Type B pancreatic cell (in vitro differentiated cells): ENCODE measurements at regions not wholly inside any gene's neighbourhood (a gene's known extent, or its start where the extent isn't known, plus 50 kb on each side); places are given as distances from the start of the nearest gene placed in this dataset.

Experiments
- DNase-seq: peaks from one replicate; pipeline ENCODE4 v3.0.0; 2021; ENCODE audit warnings: mixed read lengths; ENCODE audit not compliant: unreplicated experiment; ENCODE audit errors: extremely low spot score
- H3K27ac Mint-ChIP-seq: 2 replicates; pipeline ENCODE4 v1.8.0; 2021; ENCODE audit warnings: mild to moderate bottlenecking, mixed read lengths
- H3K27me3 Mint-ChIP-seq: 2 replicates; pipeline ENCODE4 v1.8.0; 2021; ENCODE audit warnings: mixed read lengths
- H3K36me3 Mint-ChIP-seq: 2 replicates; pipeline ENCODE4 v1.8.0; 2021; ENCODE audit warnings: mixed read lengths
- H3K4me1 Mint-ChIP-seq: one replicate; pipeline ENCODE4 v1.8.0; 2021; ENCODE audit warnings: mixed read lengths; ENCODE audit not compliant: unreplicated experiment
- H3K4me3 Mint-ChIP-seq: 2 replicates; pipeline ENCODE4 v1.8.0; 2021; ENCODE audit warnings: mild to moderate bottlenecking, mixed read lengths
- H3K9me3 Mint-ChIP-seq: 2 replicates; pipeline ENCODE4 v1.8.0; 2021; ENCODE audit warnings: mixed read lengths
- CTCF ChIP-seq: fragments of 200-600 bp; sonication (generic); conservative IDR thresholded peaks from 2 replicates; pipeline ENCODE4 v1.5.0; 2021; ENCODE audit warnings: antibody characterized with exemption, mild to moderate bottlenecking

- Mint-ChIP-seq H3K9me3 (no peaks in the 10 kb centered on the region), H3K27ac (no peak overlapping the region), H3K4me3 (no peak overlapping the region), H3K36me3 (no peaks in the 10 kb centered on the region), H3K27me3 (no peaks in the 10 kb centered on the region), H3K4me1 (no peaks in the 10 kb centered on the region)
- TF ChIP-seq CTCF, result no peak
- DNase-seq, result no peak
Observed at GRCh38 chr1:70818401-70818800, 229.2 kb downstream of the PTGER3 start.

- no peak for TF ChIP-seq CTCF
- Mint-ChIP-seq H3K4me3 (no peak overlapping the region), H3K9me3 (no peaks in the 10 kb centered on the region), H3K27me3 (no peaks in the 10 kb centered on the region), H3K27ac (no peak overlapping the region), H3K4me1 (no peaks in the 10 kb centered on the region), H3K36me3 (no peaks in the 10 kb centered on the region)
- no peak for DNase-seq
Observed at GRCh38 chr1:70819231-70819630, 228.4 kb downstream of the PTGER3 start.

GRCh38 chr1:70819785-70820184, 227.8 kb downstream of the PTGER3 start:
- no peak for TF ChIP-seq CTCF
- H3K27ac Mint-ChIP-seq, result no peak overlapping the region
- no peaks in the 10 kb centered on the region for H3K9me3 Mint-ChIP-seq
- H3K27me3 Mint-ChIP-seq, result no peaks in the 10 kb centered on the region
- no peak for DNase-seq
- no peaks in the 10 kb centered on the region for H3K4me1 Mint-ChIP-seq
- H3K36me3 Mint-ChIP-seq, result no peaks in the 10 kb centered on the region
- H3K4me3 Mint-ChIP-seq, result no peak overlapping the region

- H3K4me3 Mint-ChIP-seq, result no peak overlapping the region
- H3K4me1 Mint-ChIP-seq, result no peaks in the 10 kb centered on the region
- DNase-seq, result no peak
- H3K27me3 Mint-ChIP-seq, result no peaks in the 10 kb centered on the region
- H3K9me3 Mint-ChIP-seq, result no peaks in the 10 kb centered on the region
- no peak for TF ChIP-seq CTCF
- H3K27ac Mint-ChIP-seq, result no peak overlapping the region
- H3K36me3 Mint-ChIP-seq, result no peaks in the 10 kb centered on the region
Observed at GRCh38 chr1:70820396-70820795, 227.2 kb downstream of the PTGER3 start.

GRCh38 chr1:70820995-70821394, 226.6 kb downstream of the PTGER3 start:
- Mint-ChIP-seq H3K36me3 (no peaks in the 10 kb centered on the region), H3K27ac (no peak overlapping the region), H3K4me3 (no peak overlapping the region), H3K27me3 (no peaks in the 10 kb centered on the region), H3K9me3 (no peaks in the 10 kb centered on the region), H3K4me1 (no peaks in the 10 kb centered on the region)
- DNase-seq, result no peak
- TF ChIP-seq CTCF, result no peak

- Mint-ChIP-seq H3K9me3 (no peaks in the 10 kb centered on the region), H3K27me3 (no peaks in the 10 kb centered on the region), H3K4me3 (no peak overlapping the region), H3K4me1 (no peaks in the 10 kb centered on the region), H3K36me3 (no peaks in the 10 kb centered on the region), H3K27ac (no peak overlapping the region)
- TF ChIP-seq CTCF, result no peak
- DNase-seq, result no peak
Observed at GRCh38 chr1:70826428-70826827, 221.2 kb downstream of the PTGER3 start.
